ENCODE measurements at regions not wholly inside any gene's neighbourhood (a gene's known extent, or its start where the extent isn't known, plus 50 kb on each side); places are given as distances from the start of the nearest gene placed in this dataset.

DNA sequence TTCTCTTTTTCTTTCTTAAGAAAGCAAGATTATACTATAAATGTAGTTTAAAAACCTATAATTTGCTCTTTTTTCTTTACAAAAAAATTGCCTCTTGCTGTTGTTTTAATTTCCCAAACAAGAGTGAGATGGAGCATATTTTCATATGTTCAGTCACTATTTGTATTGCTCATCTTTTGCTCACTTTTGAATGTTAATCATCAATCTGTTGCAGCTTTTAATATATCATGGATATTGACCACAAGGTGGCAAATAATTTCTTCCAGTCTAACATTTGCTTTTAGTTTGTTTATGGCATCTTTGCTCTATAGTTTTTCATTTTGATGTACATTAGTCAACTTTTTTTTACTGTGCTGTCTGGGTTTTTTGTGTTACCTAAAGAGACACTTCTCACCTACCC is 112.6 kb upstream of the THRB start:
- in situ Hi-C loops (cut with MboI; ENCODE audit: low pct_unique_long_range_greater_than_20kb, low sequenced_read_pairs, unreplicated experiment): no loop called here
- TF ChIP-seq, protein P1, sequence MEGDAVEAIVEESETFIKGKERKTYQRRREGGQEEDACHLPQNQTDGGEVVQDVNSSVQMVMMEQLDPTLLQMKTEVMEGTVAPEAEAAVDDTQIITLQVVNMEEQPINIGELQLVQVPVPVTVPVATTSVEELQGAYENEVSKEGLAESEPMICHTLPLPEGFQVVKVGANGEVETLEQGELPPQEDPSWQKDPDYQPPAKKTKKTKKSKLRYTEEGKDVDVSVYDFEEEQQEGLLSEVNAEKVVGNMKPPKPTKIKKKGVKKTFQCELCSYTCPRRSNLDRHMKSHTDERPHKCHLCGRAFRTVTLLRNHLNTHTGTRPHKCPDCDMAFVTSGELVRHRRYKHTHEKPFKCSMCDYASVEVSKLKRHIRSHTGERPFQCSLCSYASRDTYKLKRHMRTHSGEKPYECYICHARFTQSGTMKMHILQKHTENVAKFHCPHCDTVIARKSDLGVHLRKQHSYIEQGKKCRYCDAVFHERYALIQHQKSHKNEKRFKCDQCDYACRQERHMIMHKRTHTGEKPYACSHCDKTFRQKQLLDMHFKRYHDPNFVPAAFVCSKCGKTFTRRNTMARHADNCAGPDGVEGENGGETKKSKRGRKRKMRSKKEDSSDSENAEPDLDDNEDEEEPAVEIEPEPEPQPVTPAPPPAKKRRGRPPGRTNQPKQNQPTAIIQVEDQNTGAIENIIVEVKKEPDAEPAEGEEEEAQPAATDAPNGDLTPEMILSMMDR (IDR thresholded peaks at IDR 0.05; ENCODE audit: extremely low read depth, insufficient read depth, missing control alignments): no peak
- no peak for DNase-seq (ENCODE audit: low spot score)

DNA sequence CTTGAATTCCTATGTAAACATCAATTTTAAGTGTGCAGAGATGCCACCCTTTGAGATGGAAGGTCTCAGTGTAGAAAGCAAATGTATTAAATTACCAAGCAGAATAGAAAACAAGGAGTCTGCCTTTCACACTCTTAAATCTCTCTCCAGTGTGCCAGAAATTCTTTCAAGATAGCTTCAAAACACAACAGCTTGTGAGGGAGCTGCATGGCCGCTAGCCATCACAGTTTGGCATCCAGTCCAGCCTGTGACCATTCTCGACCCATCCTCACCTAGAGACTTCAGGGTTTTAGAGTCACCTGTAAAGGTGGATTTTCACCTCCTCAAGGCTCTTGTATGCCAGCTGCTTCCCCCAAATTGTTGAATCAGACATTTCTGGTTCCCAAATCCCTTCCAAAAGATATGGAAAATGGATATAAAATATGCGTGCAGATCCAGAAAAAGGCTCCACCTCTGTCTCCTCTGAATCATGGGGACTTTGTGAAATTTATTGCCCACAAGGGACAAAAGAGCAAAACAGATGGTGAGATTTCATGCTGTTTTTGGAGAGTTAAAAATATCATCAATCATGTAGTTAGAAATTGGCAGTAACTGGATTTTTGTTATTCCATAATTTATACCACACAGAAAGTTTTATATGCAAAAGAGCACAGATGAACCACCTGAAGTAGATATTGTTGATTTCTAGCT is 114.2 kb upstream of the THRB start:
- in situ Hi-C loops (cut with MboI; ENCODE audit: low pct_unique_long_range_greater_than_20kb, low sequenced_read_pairs, unreplicated experiment): no loop called here
- no peak for DNase-seq (ENCODE audit: low spot score)
- TF ChIP-seq, protein P1 (IDR thresholded peaks at IDR 0.05; ENCODE audit: extremely low read depth, insufficient read depth, missing control alignments): no peak

DNA sequence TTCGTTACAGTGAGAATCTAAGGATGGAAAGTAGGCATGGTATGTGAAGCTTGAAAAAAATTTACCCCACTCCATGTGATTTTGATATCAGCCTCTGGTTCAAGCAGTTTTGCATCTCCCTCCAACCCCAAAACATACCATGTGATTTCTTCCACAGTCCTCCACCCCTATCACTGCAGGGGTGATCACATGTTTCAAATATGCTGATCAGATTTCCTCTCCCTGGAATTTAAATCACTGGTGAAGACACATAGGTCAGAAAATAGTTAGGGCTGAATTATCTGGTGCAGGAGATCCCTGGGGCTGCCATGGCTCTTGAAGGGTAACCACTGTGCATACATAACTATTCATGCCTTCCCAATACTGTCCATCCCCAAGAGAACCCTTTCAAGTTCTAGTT is 119.7 kb upstream of the THRB start:
- no peak for DNase-seq (ENCODE audit: low spot score)
- in situ Hi-C loops (cut with MboI; ENCODE audit: low pct_unique_long_range_greater_than_20kb, low sequenced_read_pairs, unreplicated experiment): no loop called here
- TF ChIP-seq, protein P1 (IDR thresholded peaks at IDR 0.05; ENCODE audit: extremely low read depth, insufficient read depth, missing control alignments): no peak

DNA sequence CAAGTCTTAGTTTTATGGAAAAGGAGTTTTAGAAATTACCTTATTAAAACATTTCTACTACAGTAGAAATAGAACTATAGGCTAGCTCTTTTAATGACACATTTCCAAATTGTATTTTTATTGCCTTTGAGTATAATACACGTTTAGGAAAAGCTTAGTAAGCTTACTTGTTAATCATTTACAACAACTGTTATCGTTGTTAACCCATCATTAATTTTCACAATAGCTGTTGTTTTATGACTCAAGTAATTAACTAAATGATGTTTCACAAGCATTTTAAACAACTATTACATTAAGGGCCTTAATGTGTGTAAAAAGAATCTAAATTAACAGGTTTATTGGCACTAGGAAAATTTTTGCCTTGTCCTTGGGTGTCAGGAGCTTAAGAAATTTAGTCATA is 120.5 kb upstream of the THRB start:
- TF ChIP-seq, protein P1 (IDR thresholded peaks at IDR 0.05; ENCODE audit: extremely low read depth, insufficient read depth, missing control alignments): no peak
- no peak for DNase-seq (ENCODE audit: low spot score)
- in situ Hi-C loops (cut with MboI; ENCODE audit: low pct_unique_long_range_greater_than_20kb, low sequenced_read_pairs, unreplicated experiment): no loop called here

DNA sequence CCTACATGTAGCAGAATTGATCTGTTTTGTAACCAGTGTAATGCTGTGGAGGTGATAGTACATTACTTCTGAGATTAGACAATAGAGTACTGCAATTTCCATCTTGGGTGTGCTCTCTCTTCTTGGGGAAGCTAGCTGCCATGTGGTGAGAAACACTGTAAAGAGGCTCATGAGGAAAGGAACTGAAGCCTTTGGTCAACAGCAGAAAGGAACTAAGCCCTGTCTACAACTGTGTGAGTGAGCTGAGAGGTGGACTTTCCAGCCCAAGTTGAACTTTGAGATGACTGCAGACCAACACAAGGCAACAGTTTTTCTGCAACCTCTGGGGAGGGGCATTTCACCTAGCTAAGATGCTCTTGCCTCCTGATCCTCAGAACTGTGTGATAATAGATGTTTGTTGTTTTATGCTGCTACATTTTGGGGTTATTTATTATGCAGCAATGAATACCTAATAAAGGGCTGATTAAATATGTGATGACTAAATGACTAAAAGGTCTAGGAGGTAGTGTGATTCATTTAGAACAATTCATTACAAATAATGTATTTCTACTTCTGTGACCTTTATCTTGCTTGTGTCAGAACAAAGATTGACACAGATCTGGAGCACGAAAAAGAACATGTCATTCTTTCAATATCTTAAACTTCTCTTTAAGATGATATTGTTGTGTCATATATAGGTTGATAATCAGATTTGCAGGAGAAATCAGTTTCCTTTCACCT is 121.6 kb upstream of the THRB start:
- DNase-seq (ENCODE audit: low spot score): no peak
- TF ChIP-seq, protein P1 (IDR thresholded peaks at IDR 0.05; ENCODE audit: extremely low read depth, insufficient read depth, missing control alignments): no peak
- in situ Hi-C loops (cut with MboI; ENCODE audit: low pct_unique_long_range_greater_than_20kb, low sequenced_read_pairs, unreplicated experiment): no loop called here

DNA sequence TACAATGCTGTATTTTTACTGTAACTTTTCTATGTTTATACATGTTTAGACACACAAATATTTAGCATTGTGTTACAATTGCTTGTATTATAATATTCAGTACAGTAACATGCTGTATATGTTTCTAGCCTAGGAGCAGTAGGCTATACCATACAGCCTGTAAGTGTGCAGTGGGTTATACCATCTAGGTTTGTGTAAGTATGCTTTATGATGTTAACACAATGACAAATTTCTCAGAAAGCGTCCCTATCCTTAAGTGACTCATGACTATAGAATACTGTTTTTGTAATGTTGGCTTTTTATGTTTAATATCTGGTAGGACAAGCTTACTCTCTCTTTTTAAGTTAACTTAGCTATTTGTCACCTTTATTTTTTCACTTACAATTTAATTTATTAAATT is 127.5 kb upstream of the THRB start:
- no peak for DNase-seq (ENCODE audit: low spot score)
- TF ChIP-seq, protein P1 (IDR thresholded peaks at IDR 0.05; ENCODE audit: extremely low read depth, insufficient read depth, missing control alignments): no peak
- in situ Hi-C loops (cut with MboI; ENCODE audit: low pct_unique_long_range_greater_than_20kb, low sequenced_read_pairs, unreplicated experiment): no loop called here

Data from GM13977 (cell line).